ENCODE measurements at regions not wholly inside any gene's neighbourhood (a gene's known extent, or its start where the extent isn't known, plus 50 kb on each side); places are given as distances from the start of the nearest gene placed in this dataset.

GRCh38 chr16:9481747-9482730 is 390.6 kb downstream of the HAPSTR1 start:
- no peak for TF ChIP-seq CTCF (IDR thresholded peaks at IDR 0.05; ENCODE audit: low read depth, low read length, missing input control)
- TF ChIP-seq YY1 (IDR thresholded peaks at IDR 0.05), result no peak
- TF ChIP-seq RAD21 (IDR thresholded peaks at IDR 0.05), result no peak
- TF ChIP-seq MAX (IDR thresholded peaks at IDR 0.05), result no peak

All from liver (tissue), 3 donors.